Neural cell (in vitro differentiated cells): ENCODE measurements at regions not wholly inside any gene's neighbourhood (a gene's known extent, or its start where the extent isn't known, plus 50 kb on each side); places are given as distances from the start of the nearest gene placed in this dataset.

Source experiments
- H2AFZ ChIP-seq: fragments of 200-600, 300-800 bp; sonication (generic), shearing (Covaris generic); 2 replicates; pipeline ENCODE4 v1.6.0; 2014; ENCODE audit warnings: low read depth, mild to moderate bottlenecking, antibody characterized with exemption, low read length, moderate library complexity
- H3F3A ChIP-seq: fragments of 200-600 bp; shearing (Covaris generic); 2 replicates; pipeline ENCODE4 v1.6.1; 2016; ENCODE audit warnings: mild to moderate bottlenecking, moderate library complexity, mixed read lengths, antibody characterized with exemption, low read length; ENCODE audit not compliant: insufficient read depth, poor library complexity, severe bottlenecking
- H3K27ac ChIP-seq: fragments of 200-600, 300-800 bp; sonication (generic), shearing (Covaris generic); 2 replicates; pipeline ENCODE4 v1.5.1; 2014; ENCODE audit warnings: mild to moderate bottlenecking, low read length, moderate library complexity
- H3K27me3 ChIP-seq: fragments of 300-800, 200-600 bp; sonication (generic), shearing (Covaris generic); 2 replicates; pipeline ENCODE4 v1.6.0; 2014; ENCODE audit warnings: mild to moderate bottlenecking, low read depth, low read length, moderate library complexity; ENCODE audit not compliant: insufficient read depth
- H3K36me3 ChIP-seq: fragments of 300-800, 200-600 bp; sonication (generic), shearing (Covaris generic); 2 replicates; pipeline ENCODE4 v1.5.1; 2014; ENCODE audit warnings: mild to moderate bottlenecking, antibody characterized with exemption, low read length, moderate library complexity; ENCODE audit not compliant: insufficient read depth
- H3K4me2 ChIP-seq: fragments of 300-800, 200-600 bp; sonication (generic), shearing (Covaris generic); 2 replicates; pipeline ENCODE4 v1.6.0; 2014; ENCODE audit warnings: mild to moderate bottlenecking, low read length
- H3K4me3 ChIP-seq: fragments of 300-800, 200-600 bp; sonication (generic), shearing (Covaris generic); 2 replicates; pipeline ENCODE4 v1.5.1; 2014; ENCODE audit warnings: mild to moderate bottlenecking, low read length, moderate library complexity
- H3K79me2 ChIP-seq: fragments of 200-600 bp; shearing (Covaris generic); replicated peaks from 2 replicates; pipeline ENCODE4 v1.6.0; 2014; ENCODE audit warnings: mild to moderate bottlenecking, low read length, moderate library complexity; ENCODE audit not compliant: insufficient read depth
- H3K9ac ChIP-seq: fragments of 300-800, 200-600 bp; sonication (generic), shearing (Covaris generic); 2 replicates; pipeline ENCODE4 v1.6.1; 2016; ENCODE audit warnings: mild to moderate bottlenecking, low read length, mixed read lengths
- H3K9me2 ChIP-seq: fragments of 200-600 bp; shearing (Covaris generic); 2 replicates; pipeline ENCODE4 v1.6.1; 2016; ENCODE audit warnings: mild to moderate bottlenecking, low read length, mixed read lengths; ENCODE audit not compliant: insufficient read depth
- H3K9me3 ChIP-seq: fragments of 200-600, 300-800 bp; sonication (generic), shearing (Covaris generic); 2 replicates; pipeline ENCODE4 v1.6.1; 2016; ENCODE audit warnings: mild to moderate bottlenecking, mixed run types, low read length, moderate library complexity, mixed read lengths
- H4K20me1 ChIP-seq: fragments of 200-600 bp; shearing (Covaris generic); 2 replicates; pipeline ENCODE4 v1.6.1; 2016; ENCODE audit warnings: mild to moderate bottlenecking, mixed run types; ENCODE audit not compliant: insufficient read depth
- EP300 ChIP-seq: fragments of 450-650 bp; conservative IDR thresholded peaks from 2 replicates; pipeline ENCODE4 v1.6.1; 2014; ENCODE audit warnings: antibody characterized with exemption, mild to moderate bottlenecking, moderate library complexity; ENCODE audit not compliant: poor library complexity, severe bottlenecking
- EZH2 ChIP-seq: fragments of 200-600, 300-800 bp; shearing (Covaris generic), sonication (generic); IDR thresholded peaks from 2 replicates; pipeline ENCODE4 v1.6.1; 2014; ENCODE audit warnings: antibody characterized with exemption, low read length, borderline replicate concordance, mild to moderate bottlenecking; ENCODE audit not compliant: insufficient read depth, poor library complexity, severe bottlenecking
- MXI1 ChIP-seq: fragments of 450-650 bp; conservative IDR thresholded peaks from 2 replicates; pipeline ENCODE4 v1.6.1; 2014; ENCODE audit warnings: antibody characterized with exemption, mild to moderate bottlenecking; ENCODE audit not compliant: poor library complexity, severe bottlenecking
- POLR2AphosphoS5 ChIP-seq: IDR thresholded peaks from 2 replicates; pipeline ENCODE4 v1.6.1; 2012
- RAD21 ChIP-seq: fragments of 450-650 bp; conservative IDR thresholded peaks from 2 replicates; pipeline ENCODE4 v1.6.1; 2014; ENCODE audit warnings: antibody characterized with exemption, mild to moderate bottlenecking, moderate library complexity
- SMC3 ChIP-seq: fragments of 450-650 bp; conservative IDR thresholded peaks from 2 replicates; pipeline ENCODE4 v1.6.1; 2014; ENCODE audit warnings: antibody characterized with exemption, mild to moderate bottlenecking, moderate library complexity; ENCODE audit not compliant: poor library complexity
- TAF1 ChIP-seq: IDR thresholded peaks from 2 replicates; pipeline ENCODE4 v1.6.1; 2012; ENCODE audit warnings: low read depth
- TF ChIP-seq, protein P1 (sequence below): IDR thresholded peaks from 2 replicates; pipeline ENCODE4 v1.6.1; 2012; ENCODE audit warnings: borderline replicate concordance
- TF ChIP-seq, protein P2 (sequence below): fragments of 450-650 bp; IDR thresholded peaks from 2 replicates; pipeline ENCODE4 v1.5.1; 2014; ENCODE audit warnings: antibody characterized with exemption, mild to moderate bottlenecking, moderate library complexity; ENCODE audit not compliant: poor library complexity, severe bottlenecking

DNA sequence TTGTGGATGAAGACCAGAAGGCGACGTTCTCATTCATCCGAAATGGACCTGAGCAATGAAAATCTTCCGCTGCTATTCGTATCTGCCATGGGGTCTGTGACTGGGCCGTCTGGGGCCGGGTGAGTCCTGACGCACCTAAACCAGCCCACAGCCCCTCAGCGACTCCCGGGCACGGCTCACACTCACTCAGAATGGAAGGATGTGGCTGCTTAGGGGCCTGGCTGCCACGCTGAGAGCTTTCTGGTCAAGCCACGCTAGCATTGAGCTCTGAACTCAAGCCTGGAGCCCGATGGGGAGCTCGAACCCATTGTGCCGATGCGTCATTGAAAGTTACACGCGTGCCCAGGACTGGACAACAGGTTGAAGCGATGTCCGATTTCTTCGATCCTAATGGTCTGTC, 97.8 kb downstream of the MRPL36 start:
- no peak overlapping the region for H3K4me3 ChIP-seq
- H3F3A ChIP-seq: no peaks in the 10 kb centered on the region
- no peak for TF ChIP-seq MXI1
- TF ChIP-seq, protein P1, sequence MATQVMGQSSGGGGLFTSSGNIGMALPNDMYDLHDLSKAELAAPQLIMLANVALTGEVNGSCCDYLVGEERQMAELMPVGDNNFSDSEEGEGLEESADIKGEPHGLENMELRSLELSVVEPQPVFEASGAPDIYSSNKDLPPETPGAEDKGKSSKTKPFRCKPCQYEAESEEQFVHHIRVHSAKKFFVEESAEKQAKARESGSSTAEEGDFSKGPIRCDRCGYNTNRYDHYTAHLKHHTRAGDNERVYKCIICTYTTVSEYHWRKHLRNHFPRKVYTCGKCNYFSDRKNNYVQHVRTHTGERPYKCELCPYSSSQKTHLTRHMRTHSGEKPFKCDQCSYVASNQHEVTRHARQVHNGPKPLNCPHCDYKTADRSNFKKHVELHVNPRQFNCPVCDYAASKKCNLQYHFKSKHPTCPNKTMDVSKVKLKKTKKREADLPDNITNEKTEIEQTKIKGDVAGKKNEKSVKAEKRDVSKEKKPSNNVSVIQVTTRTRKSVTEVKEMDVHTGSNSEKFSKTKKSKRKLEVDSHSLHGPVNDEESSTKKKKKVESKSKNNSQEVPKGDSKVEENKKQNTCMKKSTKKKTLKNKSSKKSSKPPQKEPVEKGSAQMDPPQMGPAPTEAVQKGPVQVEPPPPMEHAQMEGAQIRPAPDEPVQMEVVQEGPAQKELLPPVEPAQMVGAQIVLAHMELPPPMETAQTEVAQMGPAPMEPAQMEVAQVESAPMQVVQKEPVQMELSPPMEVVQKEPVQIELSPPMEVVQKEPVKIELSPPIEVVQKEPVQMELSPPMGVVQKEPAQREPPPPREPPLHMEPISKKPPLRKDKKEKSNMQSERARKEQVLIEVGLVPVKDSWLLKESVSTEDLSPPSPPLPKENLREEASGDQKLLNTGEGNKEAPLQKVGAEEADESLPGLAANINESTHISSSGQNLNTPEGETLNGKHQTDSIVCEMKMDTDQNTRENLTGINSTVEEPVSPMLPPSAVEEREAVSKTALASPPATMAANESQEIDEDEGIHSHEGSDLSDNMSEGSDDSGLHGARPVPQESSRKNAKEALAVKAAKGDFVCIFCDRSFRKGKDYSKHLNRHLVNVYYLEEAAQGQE: no peak
- no peak for TF ChIP-seq POLR2AphosphoS5
- no peak for TF ChIP-seq TAF1
- no peak for TF ChIP-seq EP300
- no peak for TF ChIP-seq EZH2
- TF ChIP-seq SMC3: no peak
- no peak for TF ChIP-seq RAD21
- TF ChIP-seq, protein P2, sequence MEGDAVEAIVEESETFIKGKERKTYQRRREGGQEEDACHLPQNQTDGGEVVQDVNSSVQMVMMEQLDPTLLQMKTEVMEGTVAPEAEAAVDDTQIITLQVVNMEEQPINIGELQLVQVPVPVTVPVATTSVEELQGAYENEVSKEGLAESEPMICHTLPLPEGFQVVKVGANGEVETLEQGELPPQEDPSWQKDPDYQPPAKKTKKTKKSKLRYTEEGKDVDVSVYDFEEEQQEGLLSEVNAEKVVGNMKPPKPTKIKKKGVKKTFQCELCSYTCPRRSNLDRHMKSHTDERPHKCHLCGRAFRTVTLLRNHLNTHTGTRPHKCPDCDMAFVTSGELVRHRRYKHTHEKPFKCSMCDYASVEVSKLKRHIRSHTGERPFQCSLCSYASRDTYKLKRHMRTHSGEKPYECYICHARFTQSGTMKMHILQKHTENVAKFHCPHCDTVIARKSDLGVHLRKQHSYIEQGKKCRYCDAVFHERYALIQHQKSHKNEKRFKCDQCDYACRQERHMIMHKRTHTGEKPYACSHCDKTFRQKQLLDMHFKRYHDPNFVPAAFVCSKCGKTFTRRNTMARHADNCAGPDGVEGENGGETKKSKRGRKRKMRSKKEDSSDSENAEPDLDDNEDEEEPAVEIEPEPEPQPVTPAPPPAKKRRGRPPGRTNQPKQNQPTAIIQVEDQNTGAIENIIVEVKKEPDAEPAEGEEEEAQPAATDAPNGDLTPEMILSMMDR: no peak
- no peaks in the 10 kb centered on the region for H3K27me3 ChIP-seq
- H3K27ac ChIP-seq: peak overlapping the region; percentile 20
- no peaks in the 10 kb centered on the region for H4K20me1 ChIP-seq
- no peaks in the 10 kb centered on the region for H3K9me3 ChIP-seq
- no peak overlapping the region for H3K9ac ChIP-seq
- no peaks in the 10 kb centered on the region for H3K79me2 ChIP-seq
- no peak overlapping the region for H2AFZ ChIP-seq
- H3K36me3 ChIP-seq: no peaks in the 10 kb centered on the region
- H3K9me2 ChIP-seq: no peaks in the 10 kb centered on the region
- no peak overlapping the region for H3K4me2 ChIP-seq

DNA sequence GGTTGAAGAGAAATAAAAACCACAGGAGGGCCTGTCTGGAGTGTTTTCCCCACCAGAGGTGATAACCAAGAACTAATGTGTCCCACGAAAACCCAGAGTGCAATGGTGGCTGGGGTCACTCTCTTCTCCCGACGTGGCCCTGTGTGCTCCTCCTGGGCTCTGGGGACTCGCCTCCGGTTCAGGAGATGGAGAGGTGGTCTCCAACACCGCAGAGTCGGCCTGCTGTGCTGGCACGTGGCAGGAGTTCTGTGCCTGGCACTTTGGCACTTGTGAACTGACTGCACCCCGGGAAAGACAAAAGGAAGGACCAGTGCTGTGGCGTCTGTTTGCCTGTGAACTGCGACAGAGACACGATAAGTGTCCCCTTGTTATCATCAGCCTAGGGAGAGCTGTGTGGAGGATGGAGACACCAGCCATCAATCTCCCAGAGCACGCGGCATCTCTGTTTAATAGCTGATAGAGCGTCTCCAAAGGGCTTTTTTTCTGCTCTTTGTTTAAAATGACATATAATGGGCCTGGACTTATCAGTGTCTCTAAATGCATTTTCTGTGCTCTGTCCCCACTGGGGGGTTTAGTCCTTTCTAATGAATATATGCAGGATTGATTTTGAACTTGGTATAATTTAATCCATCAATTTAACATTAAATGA, 98.3 kb downstream of the MRPL36 start:
- Histone ChIP-seq H2AFZ (no peak overlapping the region), H3K9me3 (no peaks in the 10 kb centered on the region), H3K27me3 (no peaks in the 10 kb centered on the region), H3K4me2 (no peak overlapping the region), H3F3A (no peaks in the 10 kb centered on the region), H3K9ac (no peak overlapping the region), H3K4me3 (no peak overlapping the region), H3K9me2 (no peaks in the 10 kb centered on the region), H3K79me2 (no peaks in the 10 kb centered on the region), H4K20me1 (no peaks in the 10 kb centered on the region), H3K36me3 (no peaks in the 10 kb centered on the region), H3K27ac (peak overlapping the region; percentile 20)
- no peak for TF ChIP-seq EZH2
- TF ChIP-seq MXI1: no peak
- TF ChIP-seq RAD21: no peak
- no peak for TF ChIP-seq SMC3
- no peak for TF ChIP-seq EP300
- TF ChIP-seq, protein P2: no peak
- TF ChIP-seq, protein P1: no peak
- no peak for TF ChIP-seq POLR2AphosphoS5
- TF ChIP-seq TAF1: no peak
